Transverse colon (tissue), 4 donors: ENCODE measurements at regions not wholly inside any gene's neighbourhood (a gene's known extent, or its start where the extent isn't known, plus 50 kb on each side); places are given as distances from the start of the nearest gene placed in this dataset.

ENCODE experiments used
- POLR2A ChIP-seq: fragments of 450-650 bp; IDR thresholded peaks from one replicate; pipeline ENCODE4 v1.6.1; 2016; ENCODE audit warnings: antibody characterized with exemption, mild to moderate bottlenecking, moderate library complexity
- POLR2AphosphoS5 ChIP-seq, 3 donors: sonication (generic); formaldehyde crosslinking; IDR thresholded peaks; one replicate each; pipeline ENCODE4 v1.6.1; 2016; ENCODE audit warnings: antibody characterized with exemption in 3 of 3
- TF ChIP-seq, protein P1 (sequence below), 5 experiments: fragments of 200-600 bp in 3 of 5; fragments of 450-650 bp in 2 of 5; sonication (generic) in 3 of 5; IDR thresholded peaks; 1 replicate in 2 of 5; 2 replicates in 3 of 5; pipeline ENCODE4 v1.5.1; 2016 to 2017; ENCODE audit warnings: antibody characterized with exemption in 5 of 5, inconsistent platforms in 3 of 5, mild to moderate bottlenecking in 2 of 5, moderate library complexity in 1 of 5

DNA sequence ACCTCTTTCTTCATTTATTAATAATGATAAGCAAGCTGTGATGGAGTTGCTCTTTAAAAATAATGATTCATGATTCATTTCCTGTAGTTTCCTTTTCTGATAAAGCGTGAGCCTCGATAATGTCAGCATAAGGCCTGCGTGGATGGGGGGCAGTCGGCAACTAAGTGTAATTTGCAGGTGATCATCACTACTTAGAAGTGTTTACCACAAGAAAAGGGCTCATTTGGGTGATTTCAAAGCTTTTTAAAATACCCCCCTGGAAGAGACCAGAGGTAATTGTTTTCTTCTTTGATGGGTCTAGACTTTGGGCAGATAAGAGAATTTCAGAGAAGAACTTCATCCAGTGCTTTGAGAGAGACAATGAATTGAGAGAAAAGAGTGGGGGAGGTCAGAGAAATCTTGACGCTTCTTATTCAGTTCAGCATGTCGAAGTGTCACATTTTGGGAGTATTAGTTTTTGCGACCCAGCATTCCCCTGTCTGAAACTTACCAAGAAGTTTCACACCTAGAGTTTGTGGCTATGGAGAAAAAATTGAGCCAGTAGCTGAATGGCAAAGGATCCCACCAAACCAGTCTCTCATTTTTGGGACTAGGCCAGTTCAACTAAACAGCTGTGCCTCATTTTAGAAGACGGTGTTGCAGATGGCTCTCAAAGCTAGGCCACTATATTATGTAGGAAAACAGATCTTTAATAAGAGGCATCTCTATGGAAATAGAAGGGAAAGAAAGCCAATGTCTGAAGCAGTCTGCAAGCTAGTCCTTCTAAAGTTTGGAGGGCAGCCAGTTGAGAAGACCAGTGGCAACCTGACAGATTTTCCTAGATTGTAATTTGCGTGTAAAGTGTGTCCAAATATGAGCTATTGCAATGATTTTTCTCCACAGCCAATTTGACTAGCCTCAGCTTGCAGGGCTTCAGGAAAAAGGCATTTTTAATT lies 171.0 kb upstream of the PPP1R2C start:
- no peak for TF ChIP-seq POLR2AphosphoS5 (IDR thresholded peaks at IDR 0.05)
- no peak for TF ChIP-seq POLR2A
- TF ChIP-seq, protein P1, sequence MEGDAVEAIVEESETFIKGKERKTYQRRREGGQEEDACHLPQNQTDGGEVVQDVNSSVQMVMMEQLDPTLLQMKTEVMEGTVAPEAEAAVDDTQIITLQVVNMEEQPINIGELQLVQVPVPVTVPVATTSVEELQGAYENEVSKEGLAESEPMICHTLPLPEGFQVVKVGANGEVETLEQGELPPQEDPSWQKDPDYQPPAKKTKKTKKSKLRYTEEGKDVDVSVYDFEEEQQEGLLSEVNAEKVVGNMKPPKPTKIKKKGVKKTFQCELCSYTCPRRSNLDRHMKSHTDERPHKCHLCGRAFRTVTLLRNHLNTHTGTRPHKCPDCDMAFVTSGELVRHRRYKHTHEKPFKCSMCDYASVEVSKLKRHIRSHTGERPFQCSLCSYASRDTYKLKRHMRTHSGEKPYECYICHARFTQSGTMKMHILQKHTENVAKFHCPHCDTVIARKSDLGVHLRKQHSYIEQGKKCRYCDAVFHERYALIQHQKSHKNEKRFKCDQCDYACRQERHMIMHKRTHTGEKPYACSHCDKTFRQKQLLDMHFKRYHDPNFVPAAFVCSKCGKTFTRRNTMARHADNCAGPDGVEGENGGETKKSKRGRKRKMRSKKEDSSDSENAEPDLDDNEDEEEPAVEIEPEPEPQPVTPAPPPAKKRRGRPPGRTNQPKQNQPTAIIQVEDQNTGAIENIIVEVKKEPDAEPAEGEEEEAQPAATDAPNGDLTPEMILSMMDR (IDR thresholded peaks at IDR 0.05) = no peak
